NAMALWA (cell line): ENCODE measurements at regions not wholly inside any gene's neighbourhood (a gene's known extent, or its start where the extent isn't known, plus 50 kb on each side); places are given as distances from the start of the nearest gene placed in this dataset.
A peak's percentile ranks its signal among the peaks of the same experiment; 100 is the strongest.
"Not testable (repeated sequence)": the region's sequence is repeated elsewhere in the genome, so short reads cannot be mapped to it uniquely, and the experiment has no call there.

Experiments
- DNase-seq: peaks from one replicate; pipeline ENCODE4 v3.0.0-alpha.2; 2015; ENCODE audit warnings: low spot score

DNA sequence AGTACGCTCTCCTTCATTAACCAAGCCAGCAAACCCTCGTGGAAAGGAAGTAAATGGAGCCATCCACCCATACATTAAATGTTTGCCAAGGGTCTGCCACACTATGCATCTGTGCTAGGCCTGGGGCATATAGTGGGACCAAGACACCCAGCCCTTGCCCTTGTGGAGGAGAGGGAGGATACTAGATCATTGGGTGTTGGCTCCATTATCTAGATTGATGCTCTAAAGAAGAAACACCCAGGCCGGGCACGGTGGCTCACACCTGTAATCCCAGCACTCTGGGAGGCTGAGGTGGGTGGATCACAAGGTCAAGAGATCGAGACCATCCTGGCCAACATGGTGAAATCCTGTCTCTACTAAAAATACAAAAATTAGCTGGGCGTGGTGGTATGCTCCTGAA is 193.3 kb upstream of the CDH5 start:
- not testable (repeated sequence) for DNase-seq

DNA sequence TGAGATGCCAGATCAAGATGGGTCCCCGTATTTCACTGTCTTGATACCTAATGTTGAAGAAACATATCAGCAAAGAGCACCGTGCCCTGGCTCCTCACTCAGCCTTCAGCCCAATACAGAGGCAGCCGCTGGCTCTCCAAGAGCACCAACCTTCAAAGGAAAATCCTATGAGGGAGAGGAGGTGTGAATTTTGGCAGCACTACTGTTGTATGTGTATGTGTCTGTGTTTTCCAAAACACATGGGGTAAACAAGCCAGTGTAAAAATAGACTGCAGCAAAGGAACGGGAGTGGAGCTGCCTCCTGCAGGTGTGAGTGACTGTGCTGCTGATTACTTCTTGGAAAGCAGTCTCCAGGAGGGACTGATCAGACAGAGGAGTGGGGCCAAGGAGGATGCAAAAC is 194.0 kb upstream of the CDH5 start:
- no peak for DNase-seq

DNA sequence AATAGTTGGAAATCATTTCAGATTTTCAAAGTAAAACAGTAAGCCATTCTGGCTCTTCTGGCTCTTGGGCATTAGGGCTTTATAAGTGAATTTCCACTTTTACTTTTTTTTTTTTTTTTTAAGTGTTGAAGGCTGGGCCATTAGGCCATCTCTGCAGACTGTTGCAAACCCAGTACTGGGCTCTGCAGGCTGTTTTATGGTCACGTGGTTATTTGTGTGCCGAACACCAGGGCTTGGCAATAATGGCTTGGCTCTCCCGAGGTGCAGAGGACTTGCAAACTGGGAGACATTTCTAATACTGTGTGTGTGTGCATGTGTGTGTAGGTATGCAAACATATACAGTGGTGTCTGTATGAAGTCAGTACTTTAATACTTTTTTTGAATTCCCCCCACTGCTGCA is 194.9 kb upstream of the CDH5 start:
- DNase-seq, result no peak

DNA sequence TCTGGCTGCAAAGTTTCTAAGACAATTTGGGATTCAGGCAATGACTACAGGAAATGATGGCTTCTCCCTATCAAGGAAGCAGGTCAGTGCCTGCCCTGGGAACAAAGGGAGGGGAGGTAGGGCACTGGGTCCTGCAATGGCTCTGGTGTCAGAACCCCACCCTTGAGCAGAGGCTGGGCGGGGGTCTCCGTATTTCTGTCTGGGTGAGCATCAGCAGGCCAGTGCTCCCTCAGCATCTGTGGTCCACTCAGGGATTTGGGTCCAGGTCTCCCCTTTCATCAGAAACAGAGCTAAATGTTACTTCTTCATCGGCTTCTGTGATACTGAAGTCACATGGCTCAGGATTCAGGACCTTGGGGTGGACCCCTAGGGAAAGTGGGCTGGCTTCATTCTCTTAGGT is 195.5 kb upstream of the CDH5 start:
- no peak for DNase-seq

DNA sequence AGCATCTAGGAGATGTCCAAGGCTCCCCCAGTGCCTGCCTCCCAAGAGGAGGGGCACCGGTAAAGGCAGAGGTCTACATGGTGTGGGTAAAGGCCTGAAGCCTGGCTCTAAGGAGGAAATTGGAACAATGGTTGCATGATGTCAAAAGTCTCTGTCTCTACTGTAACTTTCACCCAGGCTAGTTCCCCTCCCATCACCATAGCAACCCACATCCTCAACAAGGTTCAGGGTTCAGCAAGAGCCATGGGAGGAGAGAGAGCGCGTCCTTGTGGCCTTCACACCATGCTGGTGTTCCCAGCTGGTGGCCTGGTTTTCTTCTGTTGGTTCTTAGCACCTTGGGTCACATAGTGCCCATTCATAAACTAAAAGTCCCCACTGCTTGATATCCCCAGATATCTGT is 196.7 kb upstream of the CDH5 start:
- DNase-seq, result peak; percentile 1

DNA sequence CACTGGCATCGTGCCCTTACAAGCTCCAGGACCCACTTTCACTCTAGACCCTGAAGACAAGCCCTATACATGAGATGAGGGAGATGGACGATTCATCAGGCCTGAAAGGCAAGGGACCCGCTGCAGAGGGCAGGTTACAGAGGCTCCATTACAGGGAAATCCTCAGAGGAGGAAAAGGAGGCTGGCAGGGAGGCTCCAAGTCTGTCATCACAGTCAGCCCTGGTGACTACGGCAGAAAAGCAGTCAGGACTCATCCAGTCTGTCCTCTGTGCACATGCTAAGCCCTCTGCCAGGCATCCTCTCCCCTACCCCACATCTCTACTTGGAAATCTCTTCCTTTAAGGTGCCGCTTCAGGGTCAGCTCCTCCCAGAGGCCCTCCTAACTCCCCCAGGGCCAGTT is 197.7 kb upstream of the CDH5 start:
- DNase-seq, result no peak

DNA sequence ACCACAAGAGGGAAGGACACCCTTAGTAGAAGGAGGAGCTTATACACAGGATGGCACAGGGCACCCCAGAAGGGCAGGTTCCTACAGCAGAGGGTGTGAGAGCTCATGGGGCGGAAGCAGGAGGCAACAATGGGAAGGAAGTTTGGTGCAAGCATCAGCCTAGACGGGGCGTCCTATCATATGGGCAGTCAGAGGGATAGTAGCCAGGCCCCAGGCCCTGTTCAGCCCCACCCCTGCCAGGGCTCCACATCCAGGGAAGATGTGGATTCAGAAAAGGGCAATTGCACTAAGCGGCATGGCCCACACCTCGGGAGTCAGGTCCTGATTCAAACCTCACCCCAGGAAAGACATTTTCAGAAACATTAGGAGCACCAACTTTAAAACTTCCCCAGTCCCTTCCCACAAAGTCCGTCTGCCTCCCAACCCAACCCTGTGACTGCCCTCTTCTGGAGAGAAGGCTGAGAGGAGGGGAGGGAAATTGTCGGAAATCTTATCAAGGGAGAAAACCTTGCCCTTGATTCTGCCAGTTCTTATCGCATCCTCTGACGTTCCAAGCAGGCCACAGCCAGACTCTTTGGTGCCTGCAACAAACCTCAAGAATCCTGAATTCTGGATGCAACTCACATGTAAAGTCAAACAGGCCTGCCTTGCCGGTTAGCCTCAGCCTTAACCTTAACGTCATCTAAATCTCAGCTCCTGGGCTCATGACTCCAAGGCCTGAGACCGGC is 198.8 kb upstream of the CDH5 start:
- no peak for DNase-seq

DNA sequence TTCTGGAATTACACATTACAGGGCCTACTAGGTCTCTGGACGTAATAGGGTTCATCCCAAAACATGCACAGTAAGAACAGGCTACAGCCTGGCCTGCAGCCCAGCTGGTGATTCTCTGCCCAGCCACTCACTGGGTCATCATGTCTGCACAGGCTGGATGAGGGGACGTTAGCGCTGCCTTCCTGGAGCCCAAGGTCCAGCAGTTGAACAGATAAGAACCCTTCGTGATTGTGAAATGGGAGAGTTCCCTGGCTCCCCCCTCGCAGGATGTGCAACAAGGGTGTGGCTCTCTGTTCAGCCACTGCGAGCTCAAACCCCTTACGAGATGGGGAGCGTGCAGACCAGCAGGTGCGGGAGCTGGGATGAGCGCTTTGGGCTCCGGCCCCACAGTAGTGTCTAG is 200.0 kb upstream of the CDH5 start:
- DNase-seq, result no peak

DNA sequence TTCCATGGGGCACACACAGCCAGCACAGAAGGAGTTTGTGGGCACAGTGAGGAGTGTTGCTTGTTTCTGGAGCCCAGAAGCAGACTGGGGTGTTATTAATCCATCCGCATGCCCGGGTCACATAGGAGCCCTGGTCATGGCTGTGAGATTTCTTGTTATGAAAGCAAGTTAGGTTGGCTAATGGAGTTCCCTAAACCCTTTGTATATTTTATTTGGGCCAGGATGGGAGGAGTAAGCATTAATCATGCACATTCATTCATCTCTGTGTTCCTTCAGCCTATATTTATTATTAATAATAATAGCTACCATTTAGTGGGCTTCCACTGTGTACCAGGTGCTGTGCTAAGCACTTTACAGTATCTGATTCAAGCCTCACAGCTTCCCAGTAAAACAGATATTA is 200.6 kb upstream of the CDH5 start:
- no peak for DNase-seq

DNA sequence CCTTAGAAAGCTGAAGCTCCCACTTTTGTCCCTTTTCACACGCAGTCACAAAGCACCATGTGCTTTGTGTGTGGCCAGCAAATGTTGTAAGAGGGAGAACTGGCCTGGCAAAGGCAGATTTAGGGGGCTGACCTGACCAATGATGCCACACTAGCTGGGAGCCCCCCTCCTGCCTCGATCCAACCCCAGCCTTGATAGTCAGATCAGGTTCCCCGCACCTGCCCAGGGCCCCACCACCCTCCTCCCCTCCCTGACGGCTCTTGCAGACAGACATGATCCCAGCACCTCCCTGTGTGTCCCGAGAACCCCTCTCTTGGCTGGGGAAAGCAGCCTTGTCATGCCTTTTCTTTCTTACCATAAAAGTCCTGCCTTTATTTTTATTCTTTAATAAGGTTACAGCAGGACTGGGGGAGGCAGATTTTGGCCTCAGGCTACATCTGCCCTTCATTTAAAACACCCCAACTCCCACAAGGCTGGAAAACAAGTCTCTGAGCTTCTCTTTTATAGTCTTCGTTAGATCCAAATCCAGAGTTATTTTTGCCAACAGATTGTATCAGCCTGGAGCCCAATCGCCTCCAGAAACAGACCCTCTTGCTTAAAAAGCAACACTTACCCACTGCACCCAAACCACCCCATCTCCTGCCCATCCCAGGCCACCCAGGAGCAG is 201.8 kb upstream of the CDH5 start:
- DNase-seq, result no peak

DNA sequence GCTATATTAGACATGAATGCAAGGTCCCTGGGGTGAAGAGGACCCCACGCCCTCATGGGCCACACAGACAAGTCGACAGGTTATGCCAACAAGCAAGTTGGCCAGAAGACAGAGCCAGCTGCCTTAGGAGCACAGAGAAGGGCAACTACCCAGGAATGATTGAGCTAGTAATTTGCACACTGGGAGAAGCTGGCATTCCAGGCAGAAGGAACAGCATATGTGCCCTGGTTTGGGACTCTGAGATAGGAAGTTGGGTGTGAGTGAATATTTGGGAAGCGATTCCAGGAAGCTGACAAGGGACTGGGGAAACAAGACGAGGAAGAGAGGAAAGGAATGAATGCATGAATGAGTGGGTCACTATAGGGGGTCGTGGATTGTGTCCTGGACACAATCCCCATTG is 203.7 kb upstream of the CDH5 start:
- DNase-seq, result no peak

DNA sequence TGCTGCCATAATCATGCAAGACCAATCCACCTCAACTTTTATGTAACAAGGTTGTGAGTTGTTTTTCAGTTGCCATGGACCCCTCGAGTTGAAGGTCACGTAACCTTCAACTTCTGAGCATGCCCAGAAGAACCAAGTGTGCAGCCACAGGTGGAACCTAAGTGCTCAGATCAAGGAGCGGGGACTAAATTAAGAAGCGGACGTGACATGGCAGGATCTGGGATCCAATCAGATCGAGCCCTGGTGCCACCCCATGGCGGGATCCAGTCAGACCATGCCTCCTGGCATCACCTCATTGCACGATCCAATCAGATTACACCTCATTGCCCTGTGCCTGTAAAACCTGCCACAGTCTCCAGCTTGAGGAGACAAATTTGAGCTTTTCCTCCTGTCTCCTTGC is 204.5 kb upstream of the CDH5 start:
- peak; percentile 10 for DNase-seq

DNA sequence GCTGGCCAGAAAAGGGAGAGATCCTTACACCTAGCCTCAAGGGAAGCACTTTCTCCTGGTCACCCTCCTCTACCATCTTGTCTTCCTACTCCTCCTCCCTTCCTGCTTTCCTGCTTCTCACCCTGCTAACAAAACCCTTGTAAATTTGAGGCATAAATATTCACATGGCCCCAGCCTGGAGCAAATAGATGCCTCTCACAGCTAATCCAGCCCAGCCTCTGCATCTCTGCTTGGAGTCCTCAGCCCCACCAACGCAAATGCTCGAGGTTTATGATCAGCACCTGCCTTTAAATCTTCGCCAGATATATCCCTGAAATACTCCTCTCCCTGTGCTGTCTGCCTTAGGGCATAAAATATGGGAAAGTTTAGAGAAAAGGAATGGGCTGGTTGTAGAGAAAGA is 205.2 kb upstream of the CDH5 start:
- no peak for DNase-seq

DNA sequence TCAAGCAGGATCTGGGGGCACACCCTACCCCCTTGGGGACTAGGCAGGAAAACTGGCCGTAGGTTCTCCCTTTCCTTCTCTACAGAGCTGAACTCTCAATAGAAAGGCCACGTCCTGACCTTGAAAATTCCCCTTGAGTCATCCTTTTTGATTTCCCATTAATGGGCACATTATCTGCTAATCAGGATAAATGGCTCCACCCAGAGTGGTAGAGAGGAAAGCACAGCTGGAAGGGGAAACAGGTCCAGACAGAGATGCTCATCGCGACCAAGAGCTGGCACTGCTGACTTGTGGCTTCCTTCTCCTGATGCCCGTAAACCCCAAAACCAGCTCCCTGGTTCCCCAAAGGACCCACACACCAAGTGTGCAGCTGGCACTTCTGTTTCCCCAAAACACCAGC is 206.5 kb upstream of the CDH5 start:
- DNase-seq, result no peak

DNA sequence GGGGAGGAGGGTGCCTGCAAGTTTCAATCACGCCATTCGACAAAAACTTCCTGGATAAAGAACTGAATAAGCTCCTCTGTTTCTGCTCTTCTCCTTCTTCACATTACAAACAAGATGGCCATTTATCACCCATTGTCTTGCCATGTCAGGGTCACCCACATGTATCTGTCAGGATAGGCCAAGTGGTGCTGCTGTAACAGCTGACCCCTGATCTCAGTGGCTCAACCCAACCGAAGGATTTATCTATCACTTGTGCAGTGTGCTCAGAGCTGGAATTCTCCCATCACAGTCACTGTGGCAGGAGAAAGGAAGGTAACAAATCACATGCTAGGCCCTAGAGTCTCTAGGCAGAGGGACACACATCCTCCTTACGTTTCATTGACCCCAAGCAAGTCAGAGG is 210.0 kb upstream of the CDH5 start:
- DNase-seq, result no peak

DNA sequence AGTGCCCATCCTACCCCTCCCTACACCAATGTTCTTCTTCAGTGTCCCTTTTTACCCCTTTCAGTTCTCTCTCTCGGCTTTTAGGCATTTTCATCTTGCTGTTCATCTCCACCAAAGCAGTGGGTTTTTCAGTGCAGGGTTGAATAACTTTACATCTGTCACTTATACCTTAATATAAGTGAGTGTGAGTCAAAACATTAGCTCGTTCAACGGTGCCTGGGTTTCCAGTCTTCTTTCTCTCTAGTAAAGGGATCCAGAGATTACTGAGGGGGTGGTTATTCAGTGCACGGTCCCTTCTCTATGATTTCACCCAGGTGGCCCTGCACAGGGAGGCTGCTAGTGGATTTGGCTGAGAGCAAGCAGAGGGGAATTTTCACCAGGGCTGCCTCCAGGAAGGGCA is 210.6 kb upstream of the CDH5 start:
- no peak for DNase-seq

DNA sequence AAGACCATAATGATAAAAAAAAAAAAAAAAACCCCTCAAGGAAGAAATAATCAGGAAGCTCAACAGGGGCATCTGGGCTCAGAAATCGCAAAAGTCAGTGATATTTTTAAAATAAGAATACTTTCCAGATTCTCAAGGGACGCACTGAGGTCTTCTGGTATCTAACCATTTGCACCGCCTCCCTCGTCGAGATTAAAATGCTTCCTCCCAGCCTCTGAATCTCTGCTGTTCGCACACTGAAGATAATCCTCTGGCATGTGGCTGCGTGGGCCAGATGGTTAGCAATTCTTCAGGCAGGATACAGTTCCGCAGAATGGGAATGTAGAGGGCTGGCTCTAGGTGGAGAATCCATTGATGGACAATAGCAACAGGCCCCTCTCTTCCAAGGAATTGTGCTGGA is 211.7 kb upstream of the CDH5 start:
- DNase-seq, result no peak

DNA sequence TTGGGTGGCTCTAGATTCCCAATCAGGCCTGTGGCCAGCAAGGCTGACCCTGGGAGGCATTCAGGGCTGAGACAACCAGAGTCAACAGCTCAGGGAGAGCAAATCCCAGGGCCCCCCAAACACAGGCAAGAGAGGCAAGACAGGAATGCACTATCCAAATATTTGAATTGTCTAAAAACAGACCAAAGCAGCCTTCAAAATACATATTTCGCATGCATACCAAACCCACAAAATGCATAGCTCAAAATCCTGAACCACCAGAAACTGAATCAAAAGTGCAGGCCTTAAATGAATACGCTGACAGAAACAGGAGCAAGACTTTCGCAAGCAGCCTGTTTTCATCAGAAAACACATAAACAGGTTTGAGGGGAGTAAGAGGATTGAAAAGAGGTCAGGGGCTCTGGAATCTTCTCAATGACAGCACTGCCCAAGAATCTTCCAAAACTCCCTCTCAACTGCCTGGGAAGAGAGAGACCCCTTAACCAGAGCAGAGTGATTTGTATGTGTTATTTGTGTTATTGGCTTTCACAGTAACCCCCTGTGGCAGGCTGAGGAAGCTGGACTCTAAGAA is 213.6 kb upstream of the CDH5 start:
- no peak for DNase-seq

DNA sequence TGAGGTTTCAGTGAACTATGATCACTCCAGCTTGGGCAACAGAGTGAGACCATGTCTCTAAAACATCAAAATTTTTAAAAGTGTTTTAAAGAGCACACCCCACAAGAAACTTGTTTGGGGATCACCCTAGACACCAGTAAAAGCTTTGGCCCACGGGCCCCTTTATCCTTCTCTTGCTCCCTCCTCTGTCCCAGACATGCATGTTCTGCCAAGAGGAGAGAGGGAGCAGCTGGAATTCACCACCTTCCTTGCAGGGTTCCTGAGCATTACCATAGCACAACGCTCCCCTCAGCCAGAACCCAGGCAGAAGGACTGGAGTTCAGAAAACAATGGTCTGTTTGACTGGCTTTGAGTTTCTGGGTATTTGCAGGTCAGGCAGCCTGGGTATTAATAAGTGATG is 214.3 kb upstream of the CDH5 start:
- no peak for DNase-seq

DNA sequence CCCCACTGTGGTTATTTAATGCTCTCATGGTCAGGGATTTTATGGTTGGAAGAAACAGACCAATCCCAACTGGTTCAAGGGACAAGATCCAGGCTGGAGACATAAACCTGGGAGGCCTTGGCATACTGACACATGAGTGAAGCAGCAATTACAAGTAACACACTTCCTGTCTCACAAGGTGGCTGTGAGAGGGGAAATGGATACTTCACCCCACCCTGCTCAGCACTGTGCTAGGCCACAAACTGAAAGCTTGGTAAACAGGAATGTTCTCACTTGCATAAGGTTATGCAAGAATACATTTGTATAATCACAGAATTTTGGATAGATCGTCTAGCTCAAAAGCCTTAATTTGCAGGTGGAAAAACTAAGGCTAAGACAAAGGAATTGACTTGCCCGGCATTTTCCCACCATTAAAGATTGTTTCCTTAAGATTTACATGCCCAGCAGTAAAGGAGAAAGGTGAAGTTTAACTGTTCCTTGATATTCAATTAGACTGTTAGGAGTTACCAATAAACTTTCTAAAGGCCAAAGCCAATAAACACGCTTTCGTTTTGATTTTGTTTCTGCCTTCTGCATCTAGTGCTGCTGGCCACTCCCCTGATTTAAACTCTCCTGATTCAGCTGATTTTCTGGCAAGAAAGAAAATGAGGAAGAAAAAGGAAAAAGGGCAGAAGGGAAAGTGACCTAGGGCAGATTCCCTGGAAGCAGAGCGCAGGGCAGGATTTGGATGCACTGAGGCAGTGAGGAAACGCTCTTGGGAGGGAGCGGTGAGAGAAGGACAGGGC is 215.6 kb upstream of the CDH5 start:
- DNase-seq, result no peak

DNA sequence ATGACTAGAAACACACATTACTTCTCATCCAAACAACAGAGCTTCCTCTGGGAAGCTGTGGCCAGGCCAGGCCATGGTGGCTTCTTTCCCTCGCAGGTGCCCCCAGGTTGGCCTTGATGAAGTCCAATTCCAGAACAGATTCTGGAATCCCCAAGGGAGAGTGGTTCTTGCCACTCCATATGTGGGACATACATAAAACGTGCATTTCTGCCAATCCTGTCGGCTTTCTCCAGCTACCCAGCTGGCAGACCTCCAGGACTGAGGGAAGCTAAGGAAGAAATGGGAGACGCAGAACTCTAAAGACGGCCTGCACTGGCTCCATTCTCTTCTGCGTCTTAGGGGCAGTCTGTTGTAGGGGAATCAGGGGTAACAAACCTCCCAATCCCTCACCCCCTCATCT is 219.2 kb upstream of the CDH5 start:
- DNase-seq, result no peak

DNA sequence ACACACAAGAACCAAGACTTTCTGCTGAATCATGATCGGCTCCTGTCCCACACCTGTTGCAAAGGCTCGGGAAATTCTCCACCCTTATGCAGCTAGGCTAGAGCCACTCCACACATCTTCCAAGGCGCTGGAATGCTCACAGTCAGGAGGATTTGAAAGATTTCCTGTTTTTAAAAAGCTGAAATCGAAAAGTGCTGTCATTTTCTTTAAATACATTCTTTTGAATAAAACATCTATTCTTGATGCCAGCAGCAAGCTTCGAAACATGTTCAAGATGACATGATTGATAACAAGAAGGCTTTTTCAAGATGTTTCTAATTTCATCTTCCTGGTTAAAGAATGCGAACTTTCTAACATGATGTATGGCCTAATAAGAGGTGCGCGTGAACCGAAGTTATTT is 219.7 kb upstream of the CDH5 start:
- DNase-seq, result no peak

DNA sequence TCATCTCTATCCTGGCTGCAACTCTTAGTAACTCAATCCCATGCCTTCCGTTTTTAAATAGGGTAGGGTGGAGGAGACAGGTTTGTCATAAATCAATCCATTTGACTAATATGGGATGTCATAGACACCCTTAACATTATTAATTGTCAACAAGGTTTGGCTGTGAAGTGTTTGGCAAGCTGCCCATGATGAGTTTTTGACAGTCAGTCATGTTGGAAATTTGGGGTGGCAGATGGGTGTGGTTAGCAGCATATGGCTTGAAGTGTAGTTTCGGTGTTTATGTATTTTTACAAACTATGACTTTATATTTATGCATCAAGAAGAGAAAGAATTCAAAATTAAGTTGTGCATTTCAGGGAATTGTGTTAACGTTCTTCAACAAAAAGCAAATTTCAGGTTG is 221.8 kb upstream of the CDH5 start:
- DNase-seq, result no peak
